ENCODE measurements at regions not wholly inside any gene's neighbourhood (a gene's known extent, or its start where the extent isn't known, plus 50 kb on each side); places are given as distances from the start of the nearest gene placed in this dataset.

DNA sequence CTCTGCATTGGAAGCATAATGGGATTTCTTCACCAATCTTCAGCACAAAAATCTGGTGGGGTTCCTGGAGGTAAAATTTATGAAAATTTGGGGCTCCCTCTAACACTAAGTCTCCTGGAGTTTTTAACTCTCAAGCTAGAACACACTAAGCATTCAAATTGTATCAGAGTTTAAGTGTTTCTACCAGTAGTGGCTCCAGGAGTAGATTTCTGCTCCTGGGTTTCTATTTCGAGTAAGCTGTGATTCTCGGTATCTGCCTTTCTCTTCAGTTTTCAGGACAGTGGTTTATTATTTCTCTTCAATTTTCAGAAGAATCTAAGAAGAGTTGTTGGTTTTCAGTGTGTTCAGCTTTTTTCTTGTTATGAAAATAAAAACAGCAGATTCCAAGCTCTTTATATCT, 566.4 kb upstream of the KCND2 start:
- H3K4me3 ChIP-seq (ENCODE audit: low read length, poor library complexity, severe bottlenecking) = no peak overlapping the region

DNA sequence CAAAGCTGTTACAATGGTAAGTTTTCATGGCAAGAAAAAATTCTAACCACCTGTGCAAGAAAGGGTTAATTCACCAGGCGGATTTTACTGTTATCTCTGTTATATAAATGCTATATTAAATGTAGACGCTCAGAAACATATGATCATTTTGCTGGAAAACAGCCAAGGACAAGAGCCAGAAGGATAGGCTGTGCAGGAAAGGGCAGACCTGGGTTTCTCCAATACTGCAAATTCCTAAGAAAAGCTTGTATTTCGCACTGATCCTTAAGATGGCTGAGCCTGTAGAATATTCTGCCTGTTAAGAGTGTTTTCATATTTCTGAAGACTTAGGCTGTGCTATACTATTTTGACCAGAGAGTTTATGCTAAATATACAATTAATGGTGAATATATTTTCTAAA, 564.1 kb upstream of the KCND2 start:
- TF ChIP-seq, protein P1, sequence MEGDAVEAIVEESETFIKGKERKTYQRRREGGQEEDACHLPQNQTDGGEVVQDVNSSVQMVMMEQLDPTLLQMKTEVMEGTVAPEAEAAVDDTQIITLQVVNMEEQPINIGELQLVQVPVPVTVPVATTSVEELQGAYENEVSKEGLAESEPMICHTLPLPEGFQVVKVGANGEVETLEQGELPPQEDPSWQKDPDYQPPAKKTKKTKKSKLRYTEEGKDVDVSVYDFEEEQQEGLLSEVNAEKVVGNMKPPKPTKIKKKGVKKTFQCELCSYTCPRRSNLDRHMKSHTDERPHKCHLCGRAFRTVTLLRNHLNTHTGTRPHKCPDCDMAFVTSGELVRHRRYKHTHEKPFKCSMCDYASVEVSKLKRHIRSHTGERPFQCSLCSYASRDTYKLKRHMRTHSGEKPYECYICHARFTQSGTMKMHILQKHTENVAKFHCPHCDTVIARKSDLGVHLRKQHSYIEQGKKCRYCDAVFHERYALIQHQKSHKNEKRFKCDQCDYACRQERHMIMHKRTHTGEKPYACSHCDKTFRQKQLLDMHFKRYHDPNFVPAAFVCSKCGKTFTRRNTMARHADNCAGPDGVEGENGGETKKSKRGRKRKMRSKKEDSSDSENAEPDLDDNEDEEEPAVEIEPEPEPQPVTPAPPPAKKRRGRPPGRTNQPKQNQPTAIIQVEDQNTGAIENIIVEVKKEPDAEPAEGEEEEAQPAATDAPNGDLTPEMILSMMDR (conservative IDR thresholded peaks at IDR 0.05; ENCODE audit: low read length) = no peak
- no peak for TF ChIP-seq EZH2phosphoT487 (IDR thresholded peaks at IDR 0.05; ENCODE audit: borderline replicate concordance)

More for the DNA sequence above, 566.4 kb upstream of the KCND2 start:
- Histone ChIP-seq H3K9me2 (replicated peaks; ENCODE audit: low read depth, low read length) (no peaks in the 10 kb centered on the region), H3K4me2 (ENCODE audit: low read depth, low read length, poor library complexity, severe bottlenecking) (peak overlapping the region; percentile 11), H3K9me3 (ENCODE audit: insufficient read depth, low read depth, low read length) (no peaks in the 10 kb centered on the region), H4K20me1 (ENCODE audit: insufficient read depth, low read length, poor library complexity, severe bottlenecking) (no peaks in the 10 kb centered on the region), H3F3A (ENCODE audit: low read depth) (no peaks in the 10 kb centered on the region), H3K36me3 (ENCODE audit: insufficient read depth, low read length) (no peaks in the 10 kb centered on the region), H2AFZ (ENCODE audit: low read length) (peak overlapping the region; percentile 33; the same call in 1 of the 2 replicates), H3K79me2 (ENCODE audit: insufficient read depth, low read length) (no peaks in the 10 kb centered on the region), H3K4me1 (ENCODE audit: insufficient read depth, low read length, poor library complexity, severe bottlenecking) (no peaks in the 10 kb centered on the region), H3K27me3 (ENCODE audit: insufficient read depth, low read length, poor library complexity, severe bottlenecking) (no peaks in the 10 kb centered on the region), H3K9ac (ENCODE audit: low read depth, low read length, poor library complexity, severe bottlenecking) (no peak overlapping the region)
- no peak for TF ChIP-seq EZH2phosphoT487 (IDR thresholded peaks at IDR 0.05; ENCODE audit: borderline replicate concordance)
- TF ChIP-seq, protein P1 (conservative IDR thresholded peaks at IDR 0.05; ENCODE audit: low read length) = no peak

DNA sequence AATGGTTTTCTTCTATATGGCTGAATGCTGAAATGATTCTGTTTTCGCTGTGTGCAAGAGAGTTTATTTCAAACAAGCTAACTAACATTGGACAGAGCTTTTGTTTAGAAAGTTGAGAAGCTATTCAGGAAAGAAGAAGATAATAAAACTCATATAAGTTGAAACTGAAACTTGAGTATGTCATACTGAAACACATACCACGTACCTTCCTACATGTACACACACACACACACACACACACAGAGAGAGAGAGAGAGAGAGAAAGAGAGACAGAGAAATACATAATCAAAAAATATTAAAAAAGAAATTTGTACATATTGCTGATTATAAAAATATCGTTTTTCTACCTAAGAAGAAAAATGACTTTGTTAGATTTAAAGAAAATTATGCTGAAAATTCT, 561.9 kb upstream of the KCND2 start:
- H3K79me2 ChIP-seq (ENCODE audit: insufficient read depth, low read length) = no peaks in the 10 kb centered on the region
- H3F3A ChIP-seq (ENCODE audit: low read depth) = no peaks in the 10 kb centered on the region
- no peak overlapping the region for H3K4me3 ChIP-seq (ENCODE audit: low read length, poor library complexity, severe bottlenecking)
- TF ChIP-seq, protein P1 (conservative IDR thresholded peaks at IDR 0.05; ENCODE audit: low read length) = no peak
- TF ChIP-seq EZH2phosphoT487 (IDR thresholded peaks at IDR 0.05; ENCODE audit: borderline replicate concordance) = no peak
- H3K9ac ChIP-seq (ENCODE audit: low read depth, low read length, poor library complexity, severe bottlenecking) = no peak overlapping the region
- no peaks in the 10 kb centered on the region for H3K9me3 ChIP-seq (ENCODE audit: insufficient read depth, low read depth, low read length)
- H3K9me2 ChIP-seq (replicated peaks; ENCODE audit: low read depth, low read length) = no peaks in the 10 kb centered on the region
- H3K4me2 ChIP-seq (ENCODE audit: low read depth, low read length, poor library complexity, severe bottlenecking) = no peak overlapping the region
- no peaks in the 10 kb centered on the region for H3K4me1 ChIP-seq (ENCODE audit: insufficient read depth, low read length, poor library complexity, severe bottlenecking)
- no peak overlapping the region for H2AFZ ChIP-seq (ENCODE audit: low read length)
- H4K20me1 ChIP-seq (ENCODE audit: insufficient read depth, low read length, poor library complexity, severe bottlenecking) = no peaks in the 10 kb centered on the region
- H3K27me3 ChIP-seq (ENCODE audit: insufficient read depth, low read length, poor library complexity, severe bottlenecking) = no peaks in the 10 kb centered on the region
- H3K36me3 ChIP-seq (ENCODE audit: insufficient read depth, low read length) = no peaks in the 10 kb centered on the region

More for the DNA sequence above, 564.1 kb upstream of the KCND2 start:
- Histone ChIP-seq H3K9me2 (replicated peaks; ENCODE audit: low read depth, low read length) (no peaks in the 10 kb centered on the region), H3K79me2 (ENCODE audit: insufficient read depth, low read length) (no peaks in the 10 kb centered on the region), H2AFZ (ENCODE audit: low read length) (no peak overlapping the region), H4K20me1 (ENCODE audit: insufficient read depth, low read length, poor library complexity, severe bottlenecking) (no peaks in the 10 kb centered on the region), H3F3A (ENCODE audit: low read depth) (no peaks in the 10 kb centered on the region), H3K4me1 (ENCODE audit: insufficient read depth, low read length, poor library complexity, severe bottlenecking) (no peaks in the 10 kb centered on the region), H3K9me3 (ENCODE audit: insufficient read depth, low read depth, low read length) (no peaks in the 10 kb centered on the region), H3K9ac (ENCODE audit: low read depth, low read length, poor library complexity, severe bottlenecking) (no peak overlapping the region), H3K27me3 (ENCODE audit: insufficient read depth, low read length, poor library complexity, severe bottlenecking) (no peaks in the 10 kb centered on the region), H3K36me3 (ENCODE audit: insufficient read depth, low read length) (no peaks in the 10 kb centered on the region), H3K4me3 (ENCODE audit: low read length, poor library complexity, severe bottlenecking) (no peak overlapping the region), H3K4me2 (ENCODE audit: low read depth, low read length, poor library complexity, severe bottlenecking) (no peak overlapping the region)

Measured in Loucy (cell line).